Neural cell (in vitro differentiated cells): ENCODE measurements at regions not wholly inside any gene's neighbourhood (a gene's known extent, or its start where the extent isn't known, plus 50 kb on each side); places are given as distances from the start of the nearest gene placed in this dataset.

ENCODE experiments used
- H2AFZ ChIP-seq: fragments of 200-600, 300-800 bp; sonication (generic), shearing (Covaris generic); 2 replicates; pipeline ENCODE4 v1.6.0; 2014; ENCODE audit warnings: low read depth, mild to moderate bottlenecking, antibody characterized with exemption, low read length, moderate library complexity
- H3F3A ChIP-seq: fragments of 200-600 bp; shearing (Covaris generic); 2 replicates; pipeline ENCODE4 v1.6.1; 2016; ENCODE audit warnings: mild to moderate bottlenecking, moderate library complexity, mixed read lengths, antibody characterized with exemption, low read length; ENCODE audit not compliant: insufficient read depth, poor library complexity, severe bottlenecking
- H3K27ac ChIP-seq: fragments of 200-600, 300-800 bp; sonication (generic), shearing (Covaris generic); 2 replicates; pipeline ENCODE4 v1.5.1; 2014; ENCODE audit warnings: mild to moderate bottlenecking, low read length, moderate library complexity
- H3K27me3 ChIP-seq: fragments of 300-800, 200-600 bp; sonication (generic), shearing (Covaris generic); 2 replicates; pipeline ENCODE4 v1.6.0; 2014; ENCODE audit warnings: mild to moderate bottlenecking, low read depth, low read length, moderate library complexity; ENCODE audit not compliant: insufficient read depth
- H3K36me3 ChIP-seq: fragments of 300-800, 200-600 bp; sonication (generic), shearing (Covaris generic); 2 replicates; pipeline ENCODE4 v1.5.1; 2014; ENCODE audit warnings: mild to moderate bottlenecking, antibody characterized with exemption, low read length, moderate library complexity; ENCODE audit not compliant: insufficient read depth
- H3K4me2 ChIP-seq: fragments of 300-800, 200-600 bp; sonication (generic), shearing (Covaris generic); 2 replicates; pipeline ENCODE4 v1.6.0; 2014; ENCODE audit warnings: mild to moderate bottlenecking, low read length
- H3K4me3 ChIP-seq: fragments of 300-800, 200-600 bp; sonication (generic), shearing (Covaris generic); 2 replicates; pipeline ENCODE4 v1.5.1; 2014; ENCODE audit warnings: mild to moderate bottlenecking, low read length, moderate library complexity
- H3K79me2 ChIP-seq: fragments of 200-600 bp; shearing (Covaris generic); replicated peaks from 2 replicates; pipeline ENCODE4 v1.6.0; 2014; ENCODE audit warnings: mild to moderate bottlenecking, low read length, moderate library complexity; ENCODE audit not compliant: insufficient read depth
- H3K9ac ChIP-seq: fragments of 300-800, 200-600 bp; sonication (generic), shearing (Covaris generic); 2 replicates; pipeline ENCODE4 v1.6.1; 2016; ENCODE audit warnings: mild to moderate bottlenecking, low read length, mixed read lengths
- H3K9me2 ChIP-seq: fragments of 200-600 bp; shearing (Covaris generic); 2 replicates; pipeline ENCODE4 v1.6.1; 2016; ENCODE audit warnings: mild to moderate bottlenecking, low read length, mixed read lengths; ENCODE audit not compliant: insufficient read depth
- H3K9me3 ChIP-seq: fragments of 200-600, 300-800 bp; sonication (generic), shearing (Covaris generic); 2 replicates; pipeline ENCODE4 v1.6.1; 2016; ENCODE audit warnings: mild to moderate bottlenecking, mixed run types, low read length, moderate library complexity, mixed read lengths
- H4K20me1 ChIP-seq: fragments of 200-600 bp; shearing (Covaris generic); 2 replicates; pipeline ENCODE4 v1.6.1; 2016; ENCODE audit warnings: mild to moderate bottlenecking, mixed run types; ENCODE audit not compliant: insufficient read depth
- CTCF ChIP-seq: fragments of 450-650 bp; IDR thresholded peaks from 2 replicates; pipeline ENCODE4 v1.5.1; 2014; ENCODE audit warnings: antibody characterized with exemption, mild to moderate bottlenecking, moderate library complexity; ENCODE audit not compliant: poor library complexity, severe bottlenecking
- EP300 ChIP-seq: fragments of 450-650 bp; conservative IDR thresholded peaks from 2 replicates; pipeline ENCODE4 v1.6.1; 2014; ENCODE audit warnings: antibody characterized with exemption, mild to moderate bottlenecking, moderate library complexity; ENCODE audit not compliant: poor library complexity, severe bottlenecking
- EZH2 ChIP-seq: fragments of 200-600, 300-800 bp; shearing (Covaris generic), sonication (generic); IDR thresholded peaks from 2 replicates; pipeline ENCODE4 v1.6.1; 2014; ENCODE audit warnings: antibody characterized with exemption, low read length, borderline replicate concordance, mild to moderate bottlenecking; ENCODE audit not compliant: insufficient read depth, poor library complexity, severe bottlenecking
- MXI1 ChIP-seq: fragments of 450-650 bp; conservative IDR thresholded peaks from 2 replicates; pipeline ENCODE4 v1.6.1; 2014; ENCODE audit warnings: antibody characterized with exemption, mild to moderate bottlenecking; ENCODE audit not compliant: poor library complexity, severe bottlenecking
- POLR2AphosphoS5 ChIP-seq: IDR thresholded peaks from 2 replicates; pipeline ENCODE4 v1.6.1; 2012
- RAD21 ChIP-seq: fragments of 450-650 bp; conservative IDR thresholded peaks from 2 replicates; pipeline ENCODE4 v1.6.1; 2014; ENCODE audit warnings: antibody characterized with exemption, mild to moderate bottlenecking, moderate library complexity
- REST ChIP-seq: IDR thresholded peaks from 2 replicates; pipeline ENCODE4 v1.6.1; 2012; ENCODE audit warnings: borderline replicate concordance
- SMC3 ChIP-seq: fragments of 450-650 bp; conservative IDR thresholded peaks from 2 replicates; pipeline ENCODE4 v1.6.1; 2014; ENCODE audit warnings: antibody characterized with exemption, mild to moderate bottlenecking, moderate library complexity; ENCODE audit not compliant: poor library complexity
- TAF1 ChIP-seq: IDR thresholded peaks from 2 replicates; pipeline ENCODE4 v1.6.1; 2012; ENCODE audit warnings: low read depth

DNA sequence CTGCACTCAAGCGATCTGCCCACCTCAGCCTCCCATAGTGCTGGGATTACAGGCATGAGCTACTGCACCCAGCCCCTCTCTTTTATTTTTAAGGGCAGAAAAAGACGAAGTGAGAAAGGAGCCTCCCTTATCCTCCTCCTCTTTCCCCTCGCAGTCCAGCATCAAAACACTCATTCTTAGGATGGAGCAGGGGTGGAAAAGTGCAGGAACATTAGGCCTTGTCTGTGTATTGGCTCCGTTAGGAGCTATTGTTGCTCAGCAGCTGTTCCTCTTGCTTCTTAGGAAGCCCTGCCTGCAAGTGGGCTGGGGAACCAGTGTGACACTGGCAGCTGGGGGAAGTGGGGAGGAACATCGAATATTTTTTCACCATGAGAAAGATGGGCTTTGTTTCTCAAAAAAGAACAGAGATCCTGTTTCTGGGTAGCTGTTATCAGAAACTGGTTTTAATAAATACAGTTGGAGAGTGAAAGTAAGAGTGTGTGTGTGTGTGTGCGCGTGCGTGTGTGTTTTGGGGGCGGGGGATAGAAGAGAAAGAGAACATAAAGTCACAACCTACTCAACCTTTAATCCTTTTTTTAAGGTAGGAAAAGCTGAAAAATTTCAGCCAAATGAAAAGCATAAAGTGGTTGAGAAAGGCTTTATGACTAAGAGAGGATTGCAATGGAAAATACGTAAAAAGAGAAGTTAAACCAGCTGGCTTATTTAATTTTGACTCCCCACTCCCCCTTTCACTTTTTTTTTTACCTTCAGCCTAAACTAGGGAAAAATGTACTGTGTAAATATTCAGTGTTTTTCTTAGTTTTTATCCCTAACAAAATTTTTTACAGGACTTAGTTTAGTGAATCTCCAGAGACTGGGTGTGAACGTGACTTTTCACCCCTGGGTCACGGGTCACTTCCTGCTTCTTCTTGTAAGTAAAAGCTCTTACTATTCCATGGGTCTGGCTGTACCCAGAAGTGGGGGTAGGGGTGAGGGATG is 197.2 kb upstream of the PLEKHG7 start:
- H3K27me3 ChIP-seq = no peaks in the 10 kb centered on the region
- no peaks in the 10 kb centered on the region for H3K36me3 ChIP-seq
- TF ChIP-seq EZH2 = no peak
- H3K9me3 ChIP-seq = no peaks in the 10 kb centered on the region
- no peak overlapping the region for H2AFZ ChIP-seq
- H3K4me3 ChIP-seq = no peak overlapping the region
- H3K4me2 ChIP-seq = no peak overlapping the region
- H3K9me2 ChIP-seq = no peaks in the 10 kb centered on the region
- H4K20me1 ChIP-seq = no peaks in the 10 kb centered on the region
- no peak overlapping the region for H3K27ac ChIP-seq
- no peaks in the 10 kb centered on the region for H3F3A ChIP-seq
- no peaks in the 10 kb centered on the region for H3K79me2 ChIP-seq
- no peak overlapping the region for H3K9ac ChIP-seq

- TF ChIP-seq RAD21 (no peak), SMC3 (no peak), TAF1 (no peak), CTCF (no peak), POLR2AphosphoS5 (no peak), REST (no peak), EP300 (no peak), MXI1 (no peak), EZH2 (no peak)
- no peaks in the 10 kb centered on the region for H3F3A ChIP-seq
- H3K9me3 ChIP-seq = no peaks in the 10 kb centered on the region
- no peaks in the 10 kb centered on the region for H3K36me3 ChIP-seq
- H3K4me2 ChIP-seq = no peak overlapping the region
- no peaks in the 10 kb centered on the region for H3K79me2 ChIP-seq
- H4K20me1 ChIP-seq = no peaks in the 10 kb centered on the region
- no peak overlapping the region for H3K27ac ChIP-seq
- no peak overlapping the region for H2AFZ ChIP-seq
- no peaks in the 10 kb centered on the region for H3K9me2 ChIP-seq
- no peaks in the 10 kb centered on the region for H3K27me3 ChIP-seq
- H3K4me3 ChIP-seq = no peak overlapping the region
- H3K9ac ChIP-seq = no peak overlapping the region
Measured at GRCh38 chr12:92504594-92504981, 198.2 kb upstream of the PLEKHG7 start.
